H1 (cell line): ENCODE measurements at regions not wholly inside any gene's neighbourhood (a gene's known extent, or its start where the extent isn't known, plus 50 kb on each side); places are given as distances from the start of the nearest gene placed in this dataset.

Experiments used
- CBX5 ChIP-seq: fragments of 300-800, 300-1000 bp; sonication (generic); IDR thresholded peaks from 2 replicates; pipeline ENCODE4 v1.7.1; 2016; ENCODE audit warnings: antibody characterized with exemption, low read length, low read depth
- NRF1 ChIP-seq: IDR thresholded peaks from 2 replicates; pipeline ENCODE4 v1.6.1; 2011; ENCODE audit warnings: mild to moderate bottlenecking, low read depth, low read length, improper control_type of control experiment

GRCh38 chr10:118470470-118470869 lies 125.0 kb downstream of the PRLHR start (continued):
- TF ChIP-seq CBX5 (no peak), NRF1 (no peak)
